ENCODE measurements at regions not wholly inside any gene's neighbourhood (a gene's known extent, or its start where the extent isn't known, plus 50 kb on each side); places are given as distances from the start of the nearest gene placed in this dataset.

DNA sequence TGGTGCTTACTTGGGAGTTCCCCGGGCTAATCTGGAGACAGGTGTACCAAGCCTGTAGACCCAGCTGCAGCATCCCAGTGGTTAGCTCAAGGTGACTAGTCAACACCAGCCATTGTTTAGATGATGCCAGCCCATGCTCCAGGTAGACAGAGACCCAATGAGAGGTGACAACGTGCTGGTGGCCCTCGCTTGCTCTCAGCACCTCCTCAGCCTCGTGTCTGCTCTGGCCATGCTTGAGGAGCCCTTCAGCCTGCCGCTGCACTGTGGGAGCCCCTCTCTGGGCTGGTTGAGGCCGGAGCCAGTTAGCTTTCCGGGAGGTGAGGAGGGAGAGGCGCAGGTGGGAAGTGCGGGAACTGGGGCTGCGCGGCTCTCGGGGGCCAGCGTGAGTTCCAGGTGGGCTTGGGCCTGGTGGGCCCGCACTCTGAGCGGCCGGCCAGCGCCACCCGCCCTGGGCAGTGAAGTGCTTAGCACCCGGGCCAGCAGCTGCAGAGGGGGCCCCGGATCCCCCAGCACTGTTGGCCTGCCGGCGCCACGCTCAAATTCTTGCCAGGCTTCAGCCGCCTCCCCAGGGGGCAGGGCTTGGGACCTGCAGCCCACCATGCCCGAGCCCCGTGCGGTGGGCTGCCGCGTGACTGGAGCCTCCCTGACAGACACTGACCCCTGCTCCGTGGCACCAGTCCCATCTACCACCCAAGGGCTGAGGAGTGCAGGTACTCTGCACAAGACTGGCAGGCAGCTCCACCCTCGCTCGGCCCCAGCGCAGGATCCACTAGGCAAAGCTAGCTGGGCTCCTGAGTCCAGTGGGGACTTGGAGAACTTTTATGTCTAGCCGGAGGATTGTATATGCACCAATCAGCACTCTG, 85.9 kb upstream of the VSTM2B start:
- no peak overlapping the region for H3K4me3 ChIP-seq
- H3K36me3 ChIP-seq = no peaks in the 10 kb centered on the region
- TF ChIP-seq POLR2A (IDR thresholded peaks at IDR 0.05) (no peak), CTCF (IDR thresholded peaks at IDR 0.05) (no peak)
- H3K27me3 ChIP-seq = no peaks in the 10 kb centered on the region
- no peak overlapping the region for H3K27ac ChIP-seq
- DNase-seq = no peak
- peaks cover 0 to 3% (median 0%) of the 10 kb centered on the region in 4 donors for H3K9me3 ChIP-seq
- no peaks in the 10 kb centered on the region for H3K4me1 ChIP-seq

DNA sequence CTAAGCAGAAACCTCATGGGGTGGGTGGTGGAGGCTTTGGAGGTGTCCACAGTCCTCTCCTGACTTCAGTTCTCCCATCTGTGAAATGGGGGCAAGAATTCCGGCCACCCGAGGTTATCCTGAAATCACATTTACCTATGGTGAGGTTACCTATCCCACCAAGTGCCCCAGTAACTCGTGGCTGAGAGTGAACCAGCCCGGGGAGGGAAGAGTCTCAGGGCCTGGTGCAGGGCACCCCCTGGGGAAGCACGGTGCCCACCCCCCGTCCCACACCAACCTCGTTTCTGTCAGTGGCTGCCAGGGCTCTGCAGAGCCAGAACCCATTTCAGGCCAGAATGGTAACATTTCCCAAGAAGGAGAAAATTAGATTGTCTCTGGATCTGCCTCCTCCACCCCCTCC, 83.7 kb upstream of the VSTM2B start:
- H3K36me3 ChIP-seq = no peaks in the 10 kb centered on the region
- TF ChIP-seq CTCF (IDR thresholded peaks at IDR 0.05) = no peak
- TF ChIP-seq POLR2A (IDR thresholded peaks at IDR 0.05) = no peak
- no peak for DNase-seq
- H3K9me3 ChIP-seq = peaks cover 0 to 3% (median 0%) of the 10 kb centered on the region in 4 donors
- no peak overlapping the region for H3K4me3 ChIP-seq
- no peak overlapping the region for H3K27ac ChIP-seq
- no peaks in the 10 kb centered on the region for H3K4me1 ChIP-seq
- H3K27me3 ChIP-seq = no peaks in the 10 kb centered on the region

- no peak for DNase-seq
- peaks cover 0 to 3% (median 0%) of the 10 kb centered on the region in 4 donors for H3K9me3 ChIP-seq
- TF ChIP-seq POLR2A (IDR thresholded peaks at IDR 0.05) = no peak
- no peak for TF ChIP-seq CTCF (IDR thresholded peaks at IDR 0.05)
- no peaks in the 10 kb centered on the region for H3K27me3 ChIP-seq
- no peaks in the 10 kb centered on the region for H3K4me1 ChIP-seq
- no peak overlapping the region for H3K27ac ChIP-seq
- H3K36me3 ChIP-seq = no peaks in the 10 kb centered on the region
- no peak overlapping the region for H3K4me3 ChIP-seq
Measured at GRCh38 chr19:29442910-29443309, 82.9 kb upstream of the VSTM2B start.

- H3K4me3 ChIP-seq = no peak overlapping the region
- H3K4me1 ChIP-seq = no peaks in the 10 kb centered on the region
- no peaks in the 10 kb centered on the region for H3K27me3 ChIP-seq
- no peak for DNase-seq
- peaks cover 0 to 3% (median 0%) of the 10 kb centered on the region in 4 donors for H3K9me3 ChIP-seq
- no peak overlapping the region for H3K27ac ChIP-seq
- H3K36me3 ChIP-seq = no peaks in the 10 kb centered on the region
- TF ChIP-seq CTCF (IDR thresholded peaks at IDR 0.05) = no peak
- TF ChIP-seq POLR2A (IDR thresholded peaks at IDR 0.05) = no peak
Measured at GRCh38 chr19:29445246-29445645, 80.5 kb upstream of the VSTM2B start.

GRCh38 chr19:29446361-29446760, 79.4 kb upstream of the VSTM2B start:
- H3K27me3 ChIP-seq = no peaks in the 10 kb centered on the region
- no peak for TF ChIP-seq CTCF (IDR thresholded peaks at IDR 0.05)
- no peak for TF ChIP-seq POLR2A (IDR thresholded peaks at IDR 0.05)
- H3K9me3 ChIP-seq = no peaks in the 10 kb centered on the region

More at GRCh38 chr19:29446361-29446760, 79.4 kb upstream of the VSTM2B start:
- DNase-seq = no peak
- H3K4me3 ChIP-seq = no peak overlapping the region
- H3K27ac ChIP-seq = no peak overlapping the region
- H3K36me3 ChIP-seq = no peaks in the 10 kb centered on the region
- H3K4me1 ChIP-seq = no peaks in the 10 kb centered on the region

All from Peyer's patch (tissue), 4 donors.